GM12875 (cell line): ENCODE measurements at regions not wholly inside any gene's neighbourhood (a gene's known extent, or its start where the extent isn't known, plus 50 kb on each side); places are given as distances from the start of the nearest gene placed in this dataset.

ENCODE experiments used
- H3K4me3 ChIP-seq: one replicate; pipeline ENCODE4 v1.5.1; 2011; ENCODE audit warnings: low read depth, low read length, control low read depth
- TF ChIP-seq, protein P1 (sequence below): IDR thresholded peaks from 2 replicates; pipeline ENCODE4 v1.5.1; 2011; ENCODE audit warnings: low read depth, mild to moderate bottlenecking, control low read depth, inconsistent platforms, low read length, moderate library complexity, borderline replicate concordance; ENCODE audit not compliant: insufficient read depth

DNA sequence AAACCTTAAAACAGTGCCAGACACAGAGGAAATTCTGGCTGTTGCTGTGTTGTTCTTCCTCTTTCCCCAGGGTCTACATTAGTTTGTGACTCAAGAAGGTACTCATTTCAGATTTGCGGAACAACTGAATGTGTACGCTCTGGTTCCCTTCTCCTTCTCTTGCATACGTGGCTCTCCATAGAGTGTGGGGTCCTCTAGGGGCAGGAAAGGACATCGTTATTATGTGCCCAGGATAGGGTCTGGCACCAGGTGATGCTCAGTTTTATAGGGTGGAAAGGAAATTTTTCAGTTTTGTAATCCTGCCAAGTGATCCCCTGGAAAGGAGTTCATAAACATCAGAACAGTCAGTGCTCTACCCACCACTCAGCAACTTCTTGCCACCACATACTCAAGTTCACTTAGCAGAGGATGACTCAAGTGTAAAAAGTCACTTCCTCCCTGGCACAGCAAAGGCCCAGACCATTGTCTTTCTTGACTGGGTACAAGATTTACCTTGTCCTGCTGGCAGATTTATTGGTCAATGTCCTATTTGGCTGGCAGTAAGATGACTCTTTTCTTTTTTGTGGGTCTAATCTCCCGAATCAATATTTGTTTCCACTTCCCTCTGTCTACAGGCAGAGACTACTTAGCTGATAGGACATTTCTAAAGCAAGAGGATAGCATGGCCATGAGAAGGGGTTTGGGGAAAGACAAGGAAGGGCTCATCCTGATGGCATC is 246.0 kb upstream of the TENM4 start:
- H3K4me3 ChIP-seq, result no peak overlapping the region

DNA sequence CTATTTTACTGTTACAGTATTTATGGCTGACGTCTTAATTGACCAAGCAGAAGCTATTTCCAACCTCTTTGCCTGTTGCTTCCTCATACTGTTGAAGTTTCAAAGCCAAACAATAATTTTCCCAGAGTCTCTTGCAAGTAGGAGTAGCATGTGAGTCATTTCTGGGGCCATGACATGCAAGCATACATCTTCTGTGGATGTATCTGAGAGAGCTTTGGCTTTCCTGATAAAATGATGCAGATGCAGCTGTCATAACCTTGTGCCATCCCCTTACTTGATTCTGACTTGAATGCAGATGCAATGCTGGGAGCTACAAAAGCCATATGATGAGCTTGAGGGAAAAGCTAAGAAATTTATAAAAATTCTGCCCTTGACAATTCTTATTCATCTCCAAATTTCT is 243.1 kb upstream of the TENM4 start:
- TF ChIP-seq, protein P1, sequence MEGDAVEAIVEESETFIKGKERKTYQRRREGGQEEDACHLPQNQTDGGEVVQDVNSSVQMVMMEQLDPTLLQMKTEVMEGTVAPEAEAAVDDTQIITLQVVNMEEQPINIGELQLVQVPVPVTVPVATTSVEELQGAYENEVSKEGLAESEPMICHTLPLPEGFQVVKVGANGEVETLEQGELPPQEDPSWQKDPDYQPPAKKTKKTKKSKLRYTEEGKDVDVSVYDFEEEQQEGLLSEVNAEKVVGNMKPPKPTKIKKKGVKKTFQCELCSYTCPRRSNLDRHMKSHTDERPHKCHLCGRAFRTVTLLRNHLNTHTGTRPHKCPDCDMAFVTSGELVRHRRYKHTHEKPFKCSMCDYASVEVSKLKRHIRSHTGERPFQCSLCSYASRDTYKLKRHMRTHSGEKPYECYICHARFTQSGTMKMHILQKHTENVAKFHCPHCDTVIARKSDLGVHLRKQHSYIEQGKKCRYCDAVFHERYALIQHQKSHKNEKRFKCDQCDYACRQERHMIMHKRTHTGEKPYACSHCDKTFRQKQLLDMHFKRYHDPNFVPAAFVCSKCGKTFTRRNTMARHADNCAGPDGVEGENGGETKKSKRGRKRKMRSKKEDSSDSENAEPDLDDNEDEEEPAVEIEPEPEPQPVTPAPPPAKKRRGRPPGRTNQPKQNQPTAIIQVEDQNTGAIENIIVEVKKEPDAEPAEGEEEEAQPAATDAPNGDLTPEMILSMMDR, result no peak
- H3K4me3 ChIP-seq, result no peak overlapping the region

More for the DNA sequence above, 246.0 kb upstream of the TENM4 start:
- TF ChIP-seq, protein P1, result no peak

GRCh38 chr11:79678780-79679452 is 238.1 kb upstream of the TENM4 start:
- no peak overlapping the region for H3K4me3 ChIP-seq
- TF ChIP-seq, protein P1, result no peak

GRCh38 chr11:79676396-79676795 is 235.6 kb upstream of the TENM4 start:
- H3K4me3 ChIP-seq, result no peak overlapping the region
- TF ChIP-seq, protein P1, result no peak

GRCh38 chr11:79675081-79675480 is 234.3 kb upstream of the TENM4 start:
- no peak overlapping the region for H3K4me3 ChIP-seq
- TF ChIP-seq, protein P1, result no peak

GRCh38 chr11:79672786-79673185 is 232.0 kb upstream of the TENM4 start:
- TF ChIP-seq, protein P1, result no peak
- H3K4me3 ChIP-seq, result no peak overlapping the region

- H3K4me3 ChIP-seq, result no peak overlapping the region
- TF ChIP-seq, protein P1, result no peak
Observed at GRCh38 chr11:79671401-79671800, 230.6 kb upstream of the TENM4 start.
